GM12891 (cell line): ENCODE measurements at regions not wholly inside any gene's neighbourhood (a gene's known extent, or its start where the extent isn't known, plus 50 kb on each side); places are given as distances from the start of the nearest gene placed in this dataset.

Experiments
- PAX5 ChIP-seq: IDR thresholded peaks from 2 replicates; pipeline ENCODE4 v1.6.1; 2011; ENCODE audit warnings: low read length, moderate library complexity, mild to moderate bottlenecking; ENCODE audit not compliant: insufficient read depth, severe bottlenecking
- POLR2A ChIP-seq: IDR thresholded peaks from 2 replicates; pipeline ENCODE4 v1.6.1; 2011; ENCODE audit warnings: low read depth, low read length, control low read depth
- POLR2AphosphoS5 ChIP-seq: IDR thresholded peaks from 2 replicates; pipeline ENCODE4 v1.6.1; 2011; ENCODE audit warnings: low read depth, low read length, control low read depth
- POU2F2 ChIP-seq: IDR thresholded peaks from 2 replicates; pipeline ENCODE4 v1.6.1; 2011; ENCODE audit warnings: low read depth, mild to moderate bottlenecking, control low read depth, low read length, moderate library complexity
- TAF1 ChIP-seq: IDR thresholded peaks from 2 replicates; pipeline ENCODE4 v1.6.1; 2011; ENCODE audit warnings: low read depth, low read length, control low read depth

- TF ChIP-seq POLR2A (no peak), TAF1 (no peak), POLR2AphosphoS5 (no peak), POU2F2 (no peak), PAX5 (no peak)
Observed at GRCh38 chr9:108142142-108142503, 652.6 kb upstream of the KLF4 start.
